Activated T-helper 17 cell treated with anti-CD3 and anti-CD28 coated beads, Interleukin-2, amount 50 U/mL, for 72 hours (primary cell): ENCODE measurements at regions not wholly inside any gene's neighbourhood (a gene's known extent, or its start where the extent isn't known, plus 50 kb on each side); places are given as distances from the start of the nearest gene placed in this dataset.
"Not testable (repeated sequence)": the region's sequence is repeated elsewhere in the genome, so short reads cannot be mapped to it uniquely, and the experiment has no call there.

Source experiments
- ATAC-seq: fragments of 150-1000 bp; cut with Tn5 transposase; replicated peaks from 2 replicates; pipeline ENCODE4 v1.10.0; 2021; ENCODE audit warnings: mild to moderate bottlenecking, moderate library complexity
- H3K27ac Mint-ChIP-seq: one replicate; pipeline ENCODE4 v1.8.0; 2022; ENCODE audit warnings: mixed read lengths
- H3K27me3 Mint-ChIP-seq: one replicate; pipeline ENCODE4 v1.8.0; 2022; ENCODE audit warnings: mixed read lengths
- H3K36me3 Mint-ChIP-seq: one replicate; pipeline ENCODE4 v1.8.0; 2022; ENCODE audit warnings: low read depth, mild to moderate bottlenecking, mixed read lengths
- H3K4me1 Mint-ChIP-seq: one replicate; pipeline ENCODE4 v1.8.0; 2022; ENCODE audit warnings: mixed read lengths
- H3K4me3 Mint-ChIP-seq: one replicate; pipeline ENCODE4 v1.8.0; 2022; ENCODE audit warnings: mild to moderate bottlenecking, mixed read lengths
- H3K9me3 Mint-ChIP-seq: one replicate; pipeline ENCODE4 v1.8.0; 2022; ENCODE audit warnings: mixed read lengths

GRCh38 chr21:34233741-34234140 lies 130.1 kb upstream of the KCNE2 start:
- H3K36me3 Mint-ChIP-seq, H3K4me3 Mint-ChIP-seq, H3K9me3 Mint-ChIP-seq, ATAC-seq, H3K4me1 Mint-ChIP-seq, H3K27me3 Mint-ChIP-seq, H3K27ac Mint-ChIP-seq: not testable (repeated sequence)

- no peak for ATAC-seq
- Mint-ChIP-seq H3K4me1 (no peaks in the 10 kb centered on the region), H3K36me3 (no peaks in the 10 kb centered on the region), H3K27ac (peak overlapping the region; percentile 12), H3K4me3 (no peak overlapping the region), H3K9me3 (no peaks in the 10 kb centered on the region), H3K27me3 (peaks cover 4% of the 10 kb centered on the region)
Measured at GRCh38 chr21:34235514-34235913, 128.3 kb upstream of the KCNE2 start.

GRCh38 chr21:34242973-34243372 lies 120.8 kb upstream of the KCNE2 start:
- no peaks in the 10 kb centered on the region for H3K36me3 Mint-ChIP-seq
- no peaks in the 10 kb centered on the region for H3K4me1 Mint-ChIP-seq
- no peak for ATAC-seq
- H3K4me3 Mint-ChIP-seq = no peak overlapping the region
- H3K27ac Mint-ChIP-seq = no peak overlapping the region
- no peaks in the 10 kb centered on the region for H3K9me3 Mint-ChIP-seq
- peaks cover 3% of the 10 kb centered on the region for H3K27me3 Mint-ChIP-seq

GRCh38 chr21:34243562-34243961 lies 120.2 kb upstream of the KCNE2 start:
- Mint-ChIP-seq H3K4me1 (no peaks in the 10 kb centered on the region), H3K27ac (peak overlapping the region; percentile 73), H3K27me3 (peaks cover 3% of the 10 kb centered on the region), H3K4me3 (no peak overlapping the region), H3K36me3 (no peaks in the 10 kb centered on the region), H3K9me3 (no peaks in the 10 kb centered on the region)
- ATAC-seq = peak; percentile 49

- Mint-ChIP-seq H3K4me3 (no peak overlapping the region), H3K4me1 (no peaks in the 10 kb centered on the region)
- no peak for ATAC-seq
Measured at GRCh38 chr21:34252751-34253150, 111.1 kb upstream of the KCNE2 start.

GRCh38 chr21:34255073-34255472 lies 108.7 kb upstream of the KCNE2 start:
- Mint-ChIP-seq H3K36me3 (no peaks in the 10 kb centered on the region), H3K27me3 (peaks cover 9% of the 10 kb centered on the region), H3K4me1 (no peaks in the 10 kb centered on the region), H3K4me3 (no peak overlapping the region), H3K9me3 (peaks cover 25% of the 10 kb centered on the region), H3K27ac (no peak overlapping the region)
- no peak for ATAC-seq

More at GRCh38 chr21:34252751-34253150, 111.1 kb upstream of the KCNE2 start:
- Mint-ChIP-seq H3K27me3 (peaks cover 5% of the 10 kb centered on the region), H3K9me3 (peaks cover 20% of the 10 kb centered on the region), H3K36me3 (no peaks in the 10 kb centered on the region), H3K27ac (no peak overlapping the region)

- no peaks in the 10 kb centered on the region for H3K4me1 Mint-ChIP-seq
- no peak for ATAC-seq
- H3K27me3 Mint-ChIP-seq = peaks cover 9% of the 10 kb centered on the region
- peaks cover 6% of the 10 kb centered on the region for H3K36me3 Mint-ChIP-seq
- H3K9me3 Mint-ChIP-seq = peaks cover 17% of the 10 kb centered on the region
- H3K4me3 Mint-ChIP-seq = no peak overlapping the region
- no peak overlapping the region for H3K27ac Mint-ChIP-seq
Measured at GRCh38 chr21:34260277-34261008, 103.4 kb upstream of the KCNE2 start.

- H3K4me1 Mint-ChIP-seq = no peaks in the 10 kb centered on the region
- no peak overlapping the region for H3K4me3 Mint-ChIP-seq
- H3K27me3 Mint-ChIP-seq = peaks cover 9% of the 10 kb centered on the region
Measured at GRCh38 chr21:34261841-34262468, 101.9 kb upstream of the KCNE2 start.

GRCh38 chr21:34262469-34262845 lies 101.3 kb upstream of the KCNE2 start:
- Mint-ChIP-seq H3K9me3 (peaks cover 15% of the 10 kb centered on the region), H3K36me3 (peaks cover 6% of the 10 kb centered on the region)
- no peak for ATAC-seq

More at GRCh38 chr21:34261841-34262468, 101.9 kb upstream of the KCNE2 start:
- Mint-ChIP-seq H3K9me3 (peaks cover 15% of the 10 kb centered on the region), H3K27ac (no peak overlapping the region), H3K36me3 (peaks cover 6% of the 10 kb centered on the region)
- no peak for ATAC-seq

GRCh38 chr21:34263629-34264028 lies 100.2 kb upstream of the KCNE2 start:
- H3K9me3 Mint-ChIP-seq = peaks cover 14% of the 10 kb centered on the region
- no peak for ATAC-seq
- H3K4me1 Mint-ChIP-seq = no peaks in the 10 kb centered on the region
- H3K36me3 Mint-ChIP-seq = peaks cover 6% of the 10 kb centered on the region
- H3K4me3 Mint-ChIP-seq = no peak overlapping the region
- peaks cover 12% of the 10 kb centered on the region for H3K27me3 Mint-ChIP-seq
- H3K27ac Mint-ChIP-seq = no peak overlapping the region

More at GRCh38 chr21:34262469-34262845, 101.3 kb upstream of the KCNE2 start:
- H3K4me1 Mint-ChIP-seq = no peaks in the 10 kb centered on the region
- no peak overlapping the region for H3K4me3 Mint-ChIP-seq
- H3K27ac Mint-ChIP-seq = no peak overlapping the region
- peaks cover 7% of the 10 kb centered on the region for H3K27me3 Mint-ChIP-seq

GRCh38 chr21:34266351-34266750 lies 97.5 kb upstream of the KCNE2 start:
- Mint-ChIP-seq H3K36me3 (peaks cover 6% of the 10 kb centered on the region), H3K27me3 (peaks cover 13% of the 10 kb centered on the region), H3K9me3 (peaks cover 10% of the 10 kb centered on the region), H3K4me3 (no peak overlapping the region), H3K27ac (no peak overlapping the region), H3K4me1 (no peaks in the 10 kb centered on the region)
- no peak for ATAC-seq

- Mint-ChIP-seq H3K27me3 (peaks cover 17% of the 10 kb centered on the region), H3K27ac (no peak overlapping the region), H3K36me3 (peaks cover 4% of the 10 kb centered on the region), H3K4me3 (no peak overlapping the region), H3K9me3 (peaks cover 4% of the 10 kb centered on the region), H3K4me1 (no peaks in the 10 kb centered on the region)
- ATAC-seq = no peak
Measured at GRCh38 chr21:34268493-34268892, 95.3 kb upstream of the KCNE2 start.

- Mint-ChIP-seq H3K4me3 (no peak overlapping the region), H3K27ac (no peak overlapping the region), H3K4me1 (no peaks in the 10 kb centered on the region), H3K9me3 (peaks cover 3% of the 10 kb centered on the region), H3K36me3 (no peaks in the 10 kb centered on the region), H3K27me3 (peaks cover 22% of the 10 kb centered on the region)
- ATAC-seq = no peak
Measured at GRCh38 chr21:34270411-34270810, 93.4 kb upstream of the KCNE2 start.

- peaks cover 3% of the 10 kb centered on the region for H3K9me3 Mint-ChIP-seq
- H3K4me3 Mint-ChIP-seq = no peak overlapping the region
- H3K27ac Mint-ChIP-seq = no peak overlapping the region
- ATAC-seq = no peak
- no peaks in the 10 kb centered on the region for H3K36me3 Mint-ChIP-seq
- H3K4me1 Mint-ChIP-seq = no peaks in the 10 kb centered on the region
- H3K27me3 Mint-ChIP-seq = peaks cover 22% of the 10 kb centered on the region
Measured at GRCh38 chr21:34271189-34271851, 92.5 kb upstream of the KCNE2 start.

- peaks cover 9% of the 10 kb centered on the region for H3K4me1 Mint-ChIP-seq
- H3K27me3 Mint-ChIP-seq = peaks cover 22% of the 10 kb centered on the region
- H3K9me3 Mint-ChIP-seq = peaks cover 3% of the 10 kb centered on the region
- no peak overlapping the region for H3K27ac Mint-ChIP-seq
- H3K4me3 Mint-ChIP-seq = no peak overlapping the region
- H3K36me3 Mint-ChIP-seq = no peaks in the 10 kb centered on the region
- no peak for ATAC-seq
Measured at GRCh38 chr21:34272321-34272720, 91.5 kb upstream of the KCNE2 start.
